Fibroblast of lung (primary cell): ENCODE measurements at regions not wholly inside any gene's neighbourhood (a gene's known extent, or its start where the extent isn't known, plus 50 kb on each side); places are given as distances from the start of the nearest gene placed in this dataset.

Experiments
- DNase-seq, 2 donors: peaks; one replicate each; pipeline versions ENCODE4 v3.0.0 to v3.0.0-alpha.2; 2010; ENCODE audit warnings: low read depth in 2 of 2
- H2AFZ ChIP-seq: 2 replicates; pipeline ENCODE4 v1.5.1; 2012; ENCODE audit warnings: low read length, control low read depth, inconsistent platforms
- H3K27ac ChIP-seq: 2 replicates; pipeline ENCODE4 v1.5.1; 2011; ENCODE audit warnings: low read length, control low read depth; ENCODE audit not compliant: insufficient read depth
- H3K27me3 ChIP-seq: 2 replicates; pipeline ENCODE4 v1.5.1; 2011; ENCODE audit warnings: mild to moderate bottlenecking, low read length; ENCODE audit not compliant: control insufficient read depth, insufficient read depth
- H3K36me3 ChIP-seq: 2 replicates; pipeline ENCODE4 v1.5.1; 2011; ENCODE audit warnings: low read length; ENCODE audit not compliant: control insufficient read depth, insufficient read depth
- H3K4me1 ChIP-seq: 2 replicates; pipeline ENCODE4 v1.5.1; 2011; ENCODE audit warnings: low read length; ENCODE audit not compliant: control insufficient read depth, insufficient read depth; ENCODE audit errors: extremely low read depth
- H3K4me2 ChIP-seq: 2 replicates; pipeline ENCODE4 v1.5.1; 2011; ENCODE audit warnings: low read length, control low read depth; ENCODE audit not compliant: insufficient read depth; ENCODE audit errors: extremely low read depth
- H3K4me3 ChIP-seq, 4 experiments: fragments of 200-600 bp in 1 of 4; sonication (generic) in 1 of 4; replicated peaks in 1 of 4; 2 replicates each; pipeline ENCODE4 v1.5.1; 2011 to 2016; ENCODE audit warnings: low read length in 4 of 4, low read depth in 3 of 4, mild to moderate bottlenecking in 3 of 4, control low read depth in 2 of 4, inconsistent platforms in 1 of 4, mixed read lengths in 1 of 4; ENCODE audit not compliant: insufficient read depth in 1 of 4; ENCODE audit errors: control extremely low read depth in 1 of 4
- H3K79me2 ChIP-seq: 2 replicates; pipeline ENCODE4 v1.5.1; 2012; ENCODE audit warnings: mild to moderate bottlenecking, low read length, inconsistent platforms; ENCODE audit not compliant: control insufficient read depth, insufficient read depth
- H3K9ac ChIP-seq: 2 replicates; pipeline ENCODE4 v1.5.1; 2011; ENCODE audit warnings: mild to moderate bottlenecking, low read length, control low read depth; ENCODE audit not compliant: insufficient read depth
- H3K9me3 ChIP-seq: 2 replicates; pipeline ENCODE4 v1.5.1; 2012; ENCODE audit warnings: low read depth, low read length; ENCODE audit not compliant: control insufficient read depth, insufficient read depth
- H4K20me1 ChIP-seq: 2 replicates; pipeline ENCODE4 v1.5.1; 2011; ENCODE audit warnings: low read length; ENCODE audit not compliant: control insufficient read depth, insufficient read depth; ENCODE audit errors: extremely low read depth
- CTCF ChIP-seq, 2 donors: IDR thresholded peaks in 1 of 2; conservative IDR thresholded peaks in 1 of 2; 1 replicate in 1 of 2; 2 replicates in 1 of 2; pipeline ENCODE4 v1.5.1; 2011 to 2012; ENCODE audit warnings: low read length in 2 of 2, control low read depth in 1 of 2, inconsistent platforms in 1 of 2, low read depth in 1 of 2, mild to moderate bottlenecking in 1 of 2
- EZH2 ChIP-seq: IDR thresholded peaks from 2 replicates; pipeline ENCODE4 v1.5.1; 2012; ENCODE audit warnings: low read length, control low read depth, mild to moderate bottlenecking; ENCODE audit errors: missing control alignments

- Histone ChIP-seq H4K20me1 (no peaks in the 10 kb centered on the region), H3K36me3 (no peaks in the 10 kb centered on the region), H3K4me3 (no peak overlapping the region), H3K4me1 (no peaks in the 10 kb centered on the region), H3K27me3 (peaks cover 3% of the 10 kb centered on the region), H3K27ac (no peak overlapping the region), H3K79me2 (no peaks in the 10 kb centered on the region), H2AFZ (no peak overlapping the region), H3K9ac (no peak overlapping the region), H3K9me3 (no peaks in the 10 kb centered on the region), H3K4me2 (no peak overlapping the region)
- no peak for DNase-seq
- TF ChIP-seq CTCF (conservative IDR thresholded peaks at IDR 0.05 in 1 of 2, IDR thresholded peaks at IDR 0.05 in 1 of 2; ENCODE audit: low read depth in 1 of 2, low read length in 2 of 2) (no peak), EZH2 (no peak)
These were observed 266.1 kb downstream of the MIAT start for GRCh38 chr22:26923531-26923930.

- Histone ChIP-seq H3K79me2 (no peaks in the 10 kb centered on the region), H3K4me3 (no peak overlapping the region), H3K27me3 (no peaks in the 10 kb centered on the region), H2AFZ (no peak overlapping the region), H3K4me2 (no peak overlapping the region), H3K27ac (no peak overlapping the region), H3K36me3 (no peaks in the 10 kb centered on the region), H4K20me1 (no peaks in the 10 kb centered on the region), H3K4me1 (no peaks in the 10 kb centered on the region), H3K9ac (no peak overlapping the region), H3K9me3 (no peaks in the 10 kb centered on the region)
- no peak for TF ChIP-seq CTCF (conservative IDR thresholded peaks at IDR 0.05 in 1 of 2, IDR thresholded peaks at IDR 0.05 in 1 of 2; ENCODE audit: low read depth in 1 of 2, low read length in 2 of 2)
- TF ChIP-seq EZH2: no peak
- no peak for DNase-seq
These were observed 270.4 kb downstream of the MIAT start for GRCh38 chr22:26927821-26928220.

GRCh38 chr22:26931471-26931870 is 274.1 kb downstream of the MIAT start:
- no peak overlapping the region for H3K4me2 ChIP-seq
- no peaks in the 10 kb centered on the region for H3K27me3 ChIP-seq
- no peaks in the 10 kb centered on the region for H3K9me3 ChIP-seq
- TF ChIP-seq EZH2: no peak
- no peak for TF ChIP-seq CTCF (conservative IDR thresholded peaks at IDR 0.05 in 1 of 2, IDR thresholded peaks at IDR 0.05 in 1 of 2; ENCODE audit: low read depth in 1 of 2, low read length in 2 of 2)
- H3K4me1 ChIP-seq: no peaks in the 10 kb centered on the region
- H3K79me2 ChIP-seq: no peaks in the 10 kb centered on the region
- no peaks in the 10 kb centered on the region for H4K20me1 ChIP-seq
- H3K27ac ChIP-seq: no peak overlapping the region
- no peak overlapping the region for H2AFZ ChIP-seq
- no peak for DNase-seq
- H3K9ac ChIP-seq: no peak overlapping the region
- no peak overlapping the region for H3K4me3 ChIP-seq
- H3K36me3 ChIP-seq: no peaks in the 10 kb centered on the region
